WTC11 (cell line): ENCODE measurements at regions not wholly inside any gene's neighbourhood (a gene's known extent, or its start where the extent isn't known, plus 50 kb on each side); places are given as distances from the start of the nearest gene placed in this dataset.

Experiments
- ATAC-seq: fragments of 200-7000 bp; cut with Tn5 transposase; 2 replicates; pipeline ENCODE4 v1.10.0; 2021; ENCODE audit warnings: mild to moderate bottlenecking, moderate library complexity
- CTCF ChIA-PET: fragments of 300-600 bp; sonication (Branson Sonifier 250); formaldehyde crosslinking; loops from one replicate; lab custom pipeline; 2021; ENCODE audit warnings: antibody characterized with exemption; lab: Charles Lee
- POLR2A ChIA-PET: fragments of 350-600 bp; sonication (Branson Sonifier 250); formaldehyde crosslinking; loops from one replicate; lab custom pipeline; 2021; ENCODE audit warnings: antibody characterized with exemption; lab: Charles Lee
- DNase-seq: peaks from one replicate; pipeline ENCODE4 v3.0.0; 2021; ENCODE audit warnings: low spot score
- H3K27ac Mint-ChIP-seq: 2 replicates; pipeline ENCODE4 v1.8.0; 2021; ENCODE audit warnings: mixed read lengths
- H3K27me3 Mint-ChIP-seq: 2 replicates; pipeline ENCODE4 v1.8.0; 2021; ENCODE audit warnings: low read depth, mild to moderate bottlenecking, moderate library complexity, mixed read lengths
- H3K36me3 Mint-ChIP-seq: 2 replicates; pipeline ENCODE4 v1.8.0; 2021; ENCODE audit warnings: mixed read lengths
- H3K4me1 Mint-ChIP-seq: 2 replicates; pipeline ENCODE4 v1.8.0; 2022; ENCODE audit warnings: mixed read lengths
- H3K4me3 Mint-ChIP-seq: 2 replicates; pipeline ENCODE4 v1.8.0; 2021; ENCODE audit warnings: mild to moderate bottlenecking, moderate library complexity, mixed read lengths
- H3K9me3 Mint-ChIP-seq: 2 replicates; pipeline ENCODE4 v1.8.0; 2021; ENCODE audit warnings: mixed read lengths
- ARID4B ChIP-seq: sonication (generic); formaldehyde crosslinking; IDR thresholded peaks from 2 replicates; pipeline ENCODE4 v1.8.0; 2023; ENCODE audit warnings: missing genetic modification reagents, mild to moderate bottlenecking, borderline replicate concordance
- ATF2 ChIP-seq: sonication (generic); formaldehyde crosslinking; IDR thresholded peaks from 2 replicates; pipeline ENCODE4 v1.8.1; 2022; ENCODE audit warnings: low read depth, missing genetic modification reagents, borderline replicate concordance
- ATF3 ChIP-seq: sonication (generic); formaldehyde crosslinking; conservative IDR thresholded peaks from 2 replicates; pipeline ENCODE4 v1.8.1; 2022; ENCODE audit warnings: mild to moderate bottlenecking, missing genetic modification reagents
- CBFB ChIP-seq: sonication (generic); formaldehyde crosslinking; IDR thresholded peaks from 2 replicates; pipeline ENCODE4 v1.8.1; 2022; ENCODE audit warnings: mild to moderate bottlenecking, low read depth, missing genetic modification reagents
- CDX4 ChIP-seq: fragments of 250-450 bp; sonication (Bioruptor Pico); IDR thresholded peaks from 2 replicates; pipeline ENCODE4 v1.9.0; 2021; ENCODE audit warnings: moderate library complexity, mild to moderate bottlenecking, inconsistent platforms, borderline replicate concordance
- ERG ChIP-seq: fragments of 250-450 bp; sonication (Bioruptor Pico); IDR thresholded peaks from 2 replicates; pipeline ENCODE4 v1.8.0; 2021; ENCODE audit warnings: mild to moderate bottlenecking
- HMGA2 ChIP-seq: fragments of 250-450 bp; sonication (Bioruptor Pico); IDR thresholded peaks from 2 replicates; pipeline ENCODE4 v1.4.0; 2021; ENCODE audit warnings: mild to moderate bottlenecking, moderate library complexity
- NFE2L1 ChIP-seq: sonication (generic); formaldehyde crosslinking; IDR thresholded peaks from 2 replicates; pipeline ENCODE4 v1.8.1; 2023; ENCODE audit warnings: missing genetic modification reagents
- PRRX2 ChIP-seq: fragments of 250-450 bp; sonication (Bioruptor Pico); IDR thresholded peaks from 2 replicates; pipeline ENCODE4 v1.8.0; 2021; ENCODE audit warnings: mild to moderate bottlenecking
- STAT6 ChIP-seq: sonication (generic); formaldehyde crosslinking; conservative IDR thresholded peaks from 2 replicates; pipeline ENCODE4 v1.8.1; 2023; ENCODE audit warnings: mild to moderate bottlenecking, low read depth, missing genetic modification reagents, moderate library complexity
- TEAD1 ChIP-seq: sonication (generic); formaldehyde crosslinking; IDR thresholded peaks from 2 replicates; pipeline ENCODE4 v1.8.0; 2022; ENCODE audit warnings: mild to moderate bottlenecking, missing genetic modification reagents
- USF2 ChIP-seq: sonication (generic); formaldehyde crosslinking; IDR thresholded peaks from 2 replicates; pipeline ENCODE4 v1.8.1; 2023; ENCODE audit warnings: mild to moderate bottlenecking, missing genetic modification reagents, moderate library complexity
- ZBTB43 ChIP-seq: sonication (generic); formaldehyde crosslinking; IDR thresholded peaks from 2 replicates; pipeline ENCODE4 v1.8.1; 2023; ENCODE audit warnings: mild to moderate bottlenecking, missing genetic modification reagents
- ZMAT4 ChIP-seq: fragments of 250-450 bp; sonication (Bioruptor Pico); IDR thresholded peaks from 2 replicates; pipeline ENCODE4 v1.9.0; 2021; ENCODE audit warnings: mild to moderate bottlenecking
- ZSCAN18 ChIP-seq: fragments of 250-450 bp; sonication (Bioruptor Pico); IDR thresholded peaks from 2 replicates; pipeline ENCODE4 v2.1.2; 2022; ENCODE audit warnings: mild to moderate bottlenecking, moderate library complexity

GRCh38 chr6:128822271-128822670 lies 60.7 kb upstream of the LAMA2 start (continued):
- no peak for TF ChIP-seq TEAD1
- no peak for TF ChIP-seq ZMAT4 (CRISPR knock-in tag)
- TF ChIP-seq PRRX2 (CRISPR knock-in tag), result no peak

- CTCF ChIA-PET, result no interaction called here
- ATAC-seq, result no peak
- Mint-ChIP-seq H3K27me3 (no peaks in the 10 kb centered on the region), H3K36me3 (no peaks in the 10 kb centered on the region), H3K4me1 (no peaks in the 10 kb centered on the region), H3K9me3 (peaks cover 10% of the 10 kb centered on the region), H3K27ac (no peak overlapping the region), H3K4me3 (no peak overlapping the region)
- POLR2A ChIA-PET, result no interaction called here
- no peak for TF ChIP-seq ERG (CRISPR knock-in tag)
- no peak for TF ChIP-seq STAT6 (CRISPR knock-in tag)
- TF ChIP-seq ARID4B (CRISPR knock-in tag), result no peak
- DNase-seq, result no peak
These were observed 61.8 kb upstream of the LAMA2 start for GRCh38 chr6:128821116-128821515.

- ChIA-PET POLR2A (no interaction called here), CTCF (interaction anchor here (1.6 to 1.7 kb wide), 2 partner anchors 444 to 562 kb away, joined by 4 to 6 read pairs; no protein-coding TSS in a partner anchor)
- Mint-ChIP-seq H3K9me3 (peaks cover 8% of the 10 kb centered on the region; the same call in 1 of the 2 replicates), H3K36me3 (no peaks in the 10 kb centered on the region), H3K27me3 (no peaks in the 10 kb centered on the region), H3K27ac (no peak overlapping the region), H3K4me3 (no peak overlapping the region), H3K4me1 (peaks cover 6% of the 10 kb centered on the region; the same call in 1 of the 2 replicates)
- TF ChIP-seq ATF2 (CRISPR knock-in tag), result no peak
- TF ChIP-seq ZSCAN18 (CRISPR knock-in tag), result no peak
- TF ChIP-seq CDX4 (CRISPR knock-in tag), result no peak
- TF ChIP-seq ATF3, result no peak
- no peak for TF ChIP-seq CBFB
- TF ChIP-seq HMGA2, result no peak
- TF ChIP-seq ZBTB43 (CRISPR knock-in tag), result no peak
- TF ChIP-seq TEAD1, result no peak
- no peak for TF ChIP-seq NFE2L1 (CRISPR knock-in tag)
- TF ChIP-seq USF2 (CRISPR knock-in tag), result no peak
- DNase-seq (no peak), ATAC-seq (no peak)
These were observed 74.1 kb upstream of the LAMA2 start for GRCh38 chr6:128808856-128809255.
